HFFc6 (cell line): ENCODE measurements at regions not wholly inside any gene's neighbourhood (a gene's known extent, or its start where the extent isn't known, plus 50 kb on each side); places are given as distances from the start of the nearest gene placed in this dataset.
"Not testable (repeated sequence)": the region's sequence is repeated elsewhere in the genome, so short reads cannot be mapped to it uniquely, and the experiment has no call there.

Source experiments
- DNase-seq: peaks from one replicate; pipeline ENCODE4 v3.0.0-alpha.2; 2018
- H3K27ac Mint-ChIP-seq: 2 replicates; pipeline ENCODE4 v1.8.0; 2020; ENCODE audit warnings: mild to moderate bottlenecking, mixed read lengths
- H3K27me3 Mint-ChIP-seq: 2 replicates; pipeline ENCODE4 v1.8.0; 2021; ENCODE audit warnings: mild to moderate bottlenecking, moderate library complexity, mixed read lengths; ENCODE audit not compliant: insufficient read depth
- H3K36me3 Mint-ChIP-seq: 2 replicates; pipeline ENCODE4 v1.8.0; 2021; ENCODE audit warnings: low read depth, mixed read lengths
- H3K4me1 Mint-ChIP-seq: 2 replicates; pipeline ENCODE4 v1.8.0; 2020; ENCODE audit warnings: low read depth, mixed read lengths
- H3K4me3 Mint-ChIP-seq: 2 replicates; pipeline ENCODE4 v1.8.0; 2020; ENCODE audit warnings: mild to moderate bottlenecking, moderate library complexity, mixed read lengths
- H3K9me3 Mint-ChIP-seq: 2 replicates; pipeline ENCODE4 v1.8.0; 2020; ENCODE audit warnings: mild to moderate bottlenecking, mixed read lengths
- CTCF ChIP-seq: fragments of 200-600 bp; sonication (generic); IDR thresholded peaks from 2 replicates; pipeline ENCODE4 v1.5.0; 2021; ENCODE audit warnings: antibody characterized with exemption, mild to moderate bottlenecking

- peaks cover 30% of the 10 kb centered on the region for H3K9me3 Mint-ChIP-seq
- H3K4me3 Mint-ChIP-seq = no peak overlapping the region
- no peaks in the 10 kb centered on the region for H3K4me1 Mint-ChIP-seq
These were observed 647.0 kb upstream of the NXPH2 start for GRCh38 chr2:139427164-139427563.

GRCh38 chr2:139424101-139424500 is 643.9 kb upstream of the NXPH2 start:
- no peaks in the 10 kb centered on the region for H3K4me1 Mint-ChIP-seq
- peaks cover 31% of the 10 kb centered on the region for H3K9me3 Mint-ChIP-seq
- TF ChIP-seq CTCF = no peak
- no peaks in the 10 kb centered on the region for H3K27me3 Mint-ChIP-seq
- no peaks in the 10 kb centered on the region; the same call in 1 of the 2 replicates for H3K36me3 Mint-ChIP-seq
- H3K27ac Mint-ChIP-seq = no peak overlapping the region
- H3K4me3 Mint-ChIP-seq = no peak overlapping the region
- DNase-seq = no peak

More at GRCh38 chr2:139427164-139427563, 647.0 kb upstream of the NXPH2 start:
- Mint-ChIP-seq H3K27ac (no peak overlapping the region), H3K27me3 (no peaks in the 10 kb centered on the region), H3K36me3 (no peaks in the 10 kb centered on the region; the same call in 1 of the 2 replicates)
- no peak for DNase-seq
- TF ChIP-seq CTCF = no peak

DNA sequence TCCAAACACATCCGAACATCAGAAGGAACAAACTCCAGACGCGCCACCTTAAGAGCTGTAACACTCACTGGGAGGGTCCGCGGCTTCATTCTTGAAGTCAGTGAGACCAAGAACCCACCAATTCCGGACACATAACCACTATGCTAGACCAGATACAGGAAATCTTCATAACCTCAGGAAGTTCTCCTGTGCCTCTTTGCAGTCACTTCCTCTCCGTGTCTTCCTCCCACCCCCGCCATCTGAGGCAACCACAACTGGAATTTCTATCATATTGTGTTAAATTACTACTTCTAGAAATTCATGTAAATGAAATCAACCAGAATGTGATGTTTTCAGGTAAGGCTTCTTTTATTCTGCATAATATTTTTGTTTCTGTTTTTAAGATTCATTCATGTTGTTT is 631.0 kb upstream of the NXPH2 start:
- Mint-ChIP-seq H3K4me1 (no peaks in the 10 kb centered on the region), H3K4me3 (no peak overlapping the region), H3K27me3 (no peaks in the 10 kb centered on the region), H3K27ac (no peak overlapping the region), H3K9me3 (peaks cover 50% of the 10 kb centered on the region), H3K36me3 (no peaks in the 10 kb centered on the region)
- no peak for TF ChIP-seq CTCF
- no peak for DNase-seq

GRCh38 chr2:139410833-139411174 is 630.6 kb upstream of the NXPH2 start:
- H3K27ac Mint-ChIP-seq, H3K36me3 Mint-ChIP-seq, H3K27me3 Mint-ChIP-seq: not testable (repeated sequence)

DNA sequence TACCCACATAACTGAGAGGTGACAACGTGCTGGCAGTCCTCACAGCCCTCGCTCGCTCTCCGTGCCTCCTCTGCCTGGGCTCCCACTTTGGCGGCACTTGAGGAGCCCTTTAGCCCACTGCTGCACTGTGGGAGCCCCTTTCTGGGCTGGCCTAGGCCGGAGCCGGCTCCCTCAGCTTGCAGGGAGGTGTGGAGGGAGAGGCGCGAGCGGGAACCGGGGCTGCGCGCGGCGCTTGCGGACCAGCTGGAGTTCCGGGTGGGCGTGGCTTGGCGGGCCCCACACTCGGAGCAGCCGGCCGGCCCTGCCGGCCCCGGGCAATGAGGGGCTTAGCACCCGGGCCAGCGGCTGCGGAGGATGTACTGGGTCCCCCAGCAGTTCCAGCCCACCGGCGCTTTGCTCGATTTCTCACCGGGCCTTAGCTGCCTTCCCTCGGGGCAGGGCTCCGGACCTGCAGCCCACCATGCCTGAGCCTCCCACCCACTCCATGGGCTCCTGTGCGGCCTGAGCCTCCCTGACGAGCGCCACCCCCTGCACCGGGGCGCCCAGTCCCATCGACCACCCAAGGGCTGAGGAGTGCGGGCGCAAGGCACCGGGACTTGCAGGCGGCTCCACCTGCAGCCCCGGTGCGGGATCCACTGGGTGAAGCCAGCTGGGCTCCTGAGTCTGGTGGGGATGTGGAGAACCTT is 630.1 kb upstream of the NXPH2 start:
- not testable (repeated sequence) for H3K27ac Mint-ChIP-seq, H3K27me3 Mint-ChIP-seq, H3K36me3 Mint-ChIP-seq, H3K4me3 Mint-ChIP-seq, DNase-seq, H3K4me1 Mint-ChIP-seq
- peaks cover 56% of the 10 kb centered on the region for H3K9me3 Mint-ChIP-seq

More at GRCh38 chr2:139410833-139411174, 630.6 kb upstream of the NXPH2 start:
- H3K4me1 Mint-ChIP-seq, DNase-seq, H3K4me3 Mint-ChIP-seq: not testable (repeated sequence)
- peaks cover 54% of the 10 kb centered on the region for H3K9me3 Mint-ChIP-seq

DNA sequence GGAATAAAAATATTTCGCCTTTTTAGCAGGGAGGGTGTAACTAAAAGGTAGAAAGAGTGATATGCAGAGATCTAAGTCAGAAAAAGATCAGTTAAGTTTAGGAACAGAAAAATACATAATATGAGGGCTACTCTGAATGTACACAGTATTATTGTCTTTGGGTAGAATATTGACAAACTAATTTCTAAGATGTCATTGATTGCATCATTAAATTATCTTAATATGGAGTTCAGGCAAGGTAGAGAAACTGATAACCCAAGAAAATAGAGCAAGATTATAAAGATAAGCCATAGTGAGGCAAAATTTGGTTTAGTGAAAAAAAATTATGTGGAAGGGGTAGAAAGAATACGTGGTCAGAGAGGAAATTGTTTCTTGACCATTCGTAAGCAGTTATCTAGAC is 629.0 kb upstream of the NXPH2 start:
- H3K27me3 Mint-ChIP-seq = no peaks in the 10 kb centered on the region
- H3K9me3 Mint-ChIP-seq = peaks cover 54% of the 10 kb centered on the region
- H3K4me3 Mint-ChIP-seq = no peak overlapping the region
- H3K27ac Mint-ChIP-seq = no peak overlapping the region
- no peak for DNase-seq
- no peak for TF ChIP-seq CTCF
- H3K4me1 Mint-ChIP-seq = no peaks in the 10 kb centered on the region
- H3K36me3 Mint-ChIP-seq = no peaks in the 10 kb centered on the region

- no peaks in the 10 kb centered on the region for H3K4me1 Mint-ChIP-seq
- no peak for TF ChIP-seq CTCF
- H3K27me3 Mint-ChIP-seq = no peaks in the 10 kb centered on the region
- no peaks in the 10 kb centered on the region for H3K36me3 Mint-ChIP-seq
- no peak overlapping the region for H3K27ac Mint-ChIP-seq
- peaks cover 41% of the 10 kb centered on the region for H3K9me3 Mint-ChIP-seq
- H3K4me3 Mint-ChIP-seq = no peak overlapping the region
- no peak for DNase-seq
These were observed 623.8 kb upstream of the NXPH2 start for GRCh38 chr2:139403948-139404347.
